HPDE6-E6E7 (cell line): ENCODE measurements at regions not wholly inside any gene's neighbourhood (a gene's known extent, or its start where the extent isn't known, plus 50 kb on each side); places are given as distances from the start of the nearest gene placed in this dataset.
"Not testable (repeated sequence)": the region's sequence is repeated elsewhere in the genome, so short reads cannot be mapped to it uniquely, and the experiment has no call there.

Experiments
- DNase-seq: peaks from one replicate; pipeline ENCODE4 v3.0.0; 2011; ENCODE audit warnings: missing footprints; ENCODE audit errors: extremely low spot score

DNA sequence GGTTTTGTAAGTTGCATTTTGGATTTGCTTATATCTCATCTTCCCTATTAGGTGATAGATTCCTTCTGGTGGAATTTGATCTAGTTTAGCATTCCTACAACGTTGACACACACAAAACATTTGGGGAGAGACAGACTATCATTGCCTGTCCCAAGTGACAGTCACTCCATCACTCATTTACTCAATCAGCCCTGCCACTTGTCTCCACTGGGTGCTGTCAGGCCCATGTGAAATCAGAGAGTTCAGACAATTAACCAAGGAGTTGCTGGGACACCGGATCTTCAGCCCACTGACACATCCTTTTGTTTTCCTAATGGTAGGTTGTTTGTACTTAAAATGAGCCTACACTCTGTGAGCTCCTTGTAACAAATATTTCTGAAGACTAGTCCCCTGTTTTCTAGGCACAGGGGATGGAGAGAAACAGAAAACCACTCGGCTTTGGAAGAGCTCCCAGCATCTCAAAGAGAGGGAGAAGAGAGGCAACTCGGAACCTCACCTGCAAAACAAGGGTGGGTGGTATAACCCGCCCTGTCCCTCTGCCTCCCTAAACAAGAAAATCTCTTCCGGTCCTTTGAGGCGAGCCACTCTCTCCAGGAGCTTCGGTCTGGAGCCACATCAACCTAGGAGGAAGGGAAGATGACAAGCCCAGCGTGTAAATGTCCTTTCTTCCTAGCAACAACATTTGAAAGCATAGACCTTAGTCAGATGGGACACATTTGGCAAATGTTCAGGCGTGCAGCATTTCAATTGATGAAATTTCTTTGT lies 440.9 kb upstream of the KLF12 start:
- DNase-seq, result no peak

DNA sequence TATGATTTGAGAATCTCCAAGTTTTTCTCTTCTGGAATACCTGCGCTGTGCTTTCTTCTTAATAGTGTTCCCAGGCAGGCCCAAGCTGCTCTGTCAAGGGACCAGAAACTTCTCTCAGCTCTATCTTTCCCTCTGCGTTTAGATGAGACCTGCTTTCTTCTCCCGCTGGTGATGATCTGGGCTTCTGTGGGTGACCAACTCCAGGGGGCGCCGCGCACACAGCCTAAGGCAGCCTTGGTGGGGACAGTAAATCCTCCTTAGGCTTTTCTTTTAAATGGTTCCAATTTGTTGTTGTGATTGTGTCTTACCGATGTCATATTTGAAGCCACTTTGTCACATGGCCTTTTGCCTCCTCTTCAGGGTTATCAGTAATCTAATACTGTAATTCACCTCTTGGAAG lies 439.4 kb upstream of the KLF12 start:
- DNase-seq, result no peak

DNA sequence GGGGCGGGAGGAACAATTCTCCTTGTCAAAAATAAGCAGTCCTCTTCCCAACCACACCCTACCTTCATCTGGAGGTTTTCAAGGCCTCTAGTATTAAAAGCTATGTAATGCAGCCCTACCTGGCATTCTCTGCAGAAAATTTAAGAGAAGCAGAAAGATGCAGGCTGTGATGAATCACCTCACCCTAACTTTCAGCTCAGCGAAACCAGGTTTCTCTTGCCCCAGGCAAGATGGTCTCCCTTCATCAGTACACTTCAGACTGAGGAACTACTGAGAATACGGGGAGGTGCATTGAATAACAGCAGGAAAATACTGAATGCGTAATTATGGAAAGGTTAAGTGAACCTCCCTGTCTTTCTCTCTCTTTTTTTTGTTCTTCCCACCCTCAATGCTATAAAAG lies 437.6 kb upstream of the KLF12 start:
- DNase-seq, result no peak

DNA sequence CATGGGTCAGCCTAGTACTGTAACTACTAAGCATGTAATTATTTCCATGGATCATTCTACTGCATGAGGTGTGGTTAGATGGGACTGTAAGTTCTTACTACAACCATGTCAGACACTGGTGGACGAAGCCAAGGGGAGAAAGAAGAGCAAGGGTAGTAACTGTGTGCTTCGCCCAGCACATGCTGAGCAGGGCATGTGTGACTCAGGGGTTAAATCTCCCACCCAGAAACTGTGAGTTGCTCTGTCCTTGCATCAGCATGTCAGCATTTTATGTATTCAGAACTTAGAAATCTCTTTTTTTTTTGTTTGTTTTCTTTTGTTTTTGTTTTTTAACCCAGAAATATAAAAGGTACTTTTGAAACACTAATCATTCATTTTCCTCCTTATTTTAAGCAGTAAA lies 436.6 kb upstream of the KLF12 start:
- DNase-seq, result no peak

DNA sequence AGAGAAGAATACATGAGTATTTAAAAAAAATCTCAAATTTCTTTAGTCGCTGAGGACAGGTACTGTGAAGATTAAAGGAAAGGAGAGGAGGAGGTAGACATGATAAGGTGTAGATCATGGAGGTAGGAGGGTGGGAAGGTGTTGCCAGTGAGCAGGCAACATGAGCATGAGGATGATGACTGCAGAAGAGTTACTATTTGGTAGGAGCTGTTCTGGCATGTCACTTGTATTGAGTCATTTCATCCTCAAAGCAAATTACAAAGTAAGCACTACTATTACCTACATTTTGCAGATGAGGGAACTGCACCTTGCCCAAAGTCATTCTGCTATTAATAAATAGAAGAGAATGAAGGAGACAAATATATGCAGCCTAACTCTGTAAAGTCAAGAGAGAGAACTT lies 435.8 kb upstream of the KLF12 start:
- DNase-seq, result no peak

DNA sequence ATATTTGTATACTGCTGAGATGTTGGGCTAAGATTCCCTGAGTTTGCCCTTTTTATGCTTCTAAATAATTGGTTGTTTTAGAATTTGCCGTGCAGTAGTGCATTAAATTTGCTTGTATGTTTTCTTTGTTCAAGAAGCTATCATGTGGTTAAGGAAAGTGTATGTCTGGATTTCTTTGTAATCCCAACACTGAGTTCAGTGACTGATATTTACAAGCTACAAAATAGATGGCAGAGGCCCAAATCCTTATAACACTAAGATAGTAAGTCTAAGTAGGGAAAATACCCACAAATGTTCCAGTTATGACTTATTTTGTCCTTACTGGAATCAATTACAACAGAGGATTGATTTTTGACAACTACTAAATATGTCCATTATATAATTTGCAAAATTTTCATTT lies 435.0 kb upstream of the KLF12 start:
- no peak for DNase-seq

DNA sequence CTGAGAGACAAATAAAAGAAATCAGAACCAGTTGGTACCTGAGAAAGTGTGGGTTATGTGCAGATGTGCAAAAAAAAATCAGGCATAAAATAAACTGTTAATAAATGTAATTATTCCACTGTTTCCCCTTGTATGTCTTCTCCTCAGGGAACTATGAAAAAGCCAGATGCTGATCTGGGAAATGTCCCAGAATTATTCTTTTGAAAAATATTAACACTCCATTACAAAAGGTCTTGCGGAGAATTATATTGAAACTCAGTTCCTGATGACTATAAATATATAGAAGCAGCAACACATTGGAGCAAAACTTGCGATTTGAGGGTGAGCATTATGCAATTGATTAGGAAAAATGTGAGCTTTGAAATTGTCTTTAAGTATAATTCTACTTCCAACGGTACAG lies 433.3 kb upstream of the KLF12 start:
- DNase-seq, result no peak

DNA sequence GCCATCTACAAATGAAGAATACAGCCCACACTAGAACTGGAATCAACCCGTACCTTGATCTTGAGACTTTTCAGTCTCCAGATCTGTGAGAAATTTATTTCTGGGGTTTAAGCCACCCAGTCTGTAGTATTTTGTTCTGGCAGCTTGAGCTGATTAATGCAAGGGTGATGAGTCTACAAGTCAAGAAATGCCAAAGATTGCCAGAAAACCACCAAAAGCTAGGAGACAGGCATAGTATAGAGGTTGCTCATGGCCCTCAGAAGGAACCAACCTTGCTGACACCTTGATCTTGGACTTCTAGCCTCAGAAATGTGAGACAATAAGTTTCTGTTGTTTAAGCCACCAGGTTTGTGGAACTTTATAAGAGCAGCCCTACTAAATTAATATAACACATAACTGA lies 428.2 kb upstream of the KLF12 start:
- no peak for DNase-seq

DNA sequence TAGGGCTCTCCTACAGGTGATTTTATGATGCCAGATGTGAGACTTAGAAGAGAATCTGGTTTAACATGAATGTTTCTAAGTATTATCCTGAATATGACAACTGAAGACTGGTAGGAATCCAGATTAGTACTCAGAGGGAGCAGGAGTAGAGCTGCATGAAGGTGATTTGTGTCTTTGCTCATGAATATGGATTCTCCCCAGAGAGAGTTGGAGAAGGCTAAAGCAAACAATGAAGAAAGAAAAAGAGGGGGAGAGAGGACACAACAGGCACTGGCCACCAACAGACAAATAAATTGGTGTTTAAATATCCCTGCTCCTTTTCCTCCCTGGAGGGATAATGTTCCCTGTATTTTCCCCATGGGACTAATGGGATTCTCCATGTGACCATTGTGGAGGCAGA lies 427.0 kb upstream of the KLF12 start:
- DNase-seq, result no peak

DNA sequence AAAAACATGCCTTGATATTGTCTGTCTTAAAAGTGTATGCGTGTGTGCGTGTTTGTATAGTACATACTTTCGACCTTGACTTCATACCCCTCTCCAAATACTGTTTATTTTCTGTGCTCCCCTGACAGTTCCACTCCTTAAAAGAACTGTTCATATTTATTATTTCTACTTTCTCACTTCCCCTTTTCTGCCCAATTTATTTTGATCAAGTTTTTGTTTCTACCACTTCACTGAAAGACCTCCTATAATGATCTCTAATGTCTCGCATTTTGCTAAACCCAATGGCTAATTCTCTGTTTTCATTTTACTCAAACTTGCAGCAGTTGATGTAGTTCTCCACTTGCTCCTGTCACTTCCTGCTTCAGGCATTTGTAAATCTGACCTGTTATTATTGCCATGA lies 426.1 kb upstream of the KLF12 start:
- DNase-seq, result no peak

DNA sequence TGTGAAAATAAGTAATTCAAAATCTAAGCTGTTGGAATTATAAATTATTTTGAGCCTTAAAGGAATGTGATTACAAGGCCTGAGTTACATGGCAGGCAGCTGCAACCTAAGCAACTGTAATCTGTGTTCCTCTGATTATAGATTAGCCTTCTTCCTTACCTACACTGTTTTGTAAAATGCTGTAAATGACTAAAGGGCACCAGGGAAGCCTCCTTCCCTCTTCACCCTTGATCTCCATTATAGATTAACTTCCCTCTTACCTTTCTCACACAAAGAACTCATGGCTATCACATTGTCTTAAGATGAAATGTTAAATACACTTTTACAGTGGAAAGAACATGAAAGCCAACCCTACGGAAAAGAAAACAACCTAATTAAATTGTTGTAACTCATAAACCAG lies 423.7 kb upstream of the KLF12 start:
- no peak for DNase-seq

DNA sequence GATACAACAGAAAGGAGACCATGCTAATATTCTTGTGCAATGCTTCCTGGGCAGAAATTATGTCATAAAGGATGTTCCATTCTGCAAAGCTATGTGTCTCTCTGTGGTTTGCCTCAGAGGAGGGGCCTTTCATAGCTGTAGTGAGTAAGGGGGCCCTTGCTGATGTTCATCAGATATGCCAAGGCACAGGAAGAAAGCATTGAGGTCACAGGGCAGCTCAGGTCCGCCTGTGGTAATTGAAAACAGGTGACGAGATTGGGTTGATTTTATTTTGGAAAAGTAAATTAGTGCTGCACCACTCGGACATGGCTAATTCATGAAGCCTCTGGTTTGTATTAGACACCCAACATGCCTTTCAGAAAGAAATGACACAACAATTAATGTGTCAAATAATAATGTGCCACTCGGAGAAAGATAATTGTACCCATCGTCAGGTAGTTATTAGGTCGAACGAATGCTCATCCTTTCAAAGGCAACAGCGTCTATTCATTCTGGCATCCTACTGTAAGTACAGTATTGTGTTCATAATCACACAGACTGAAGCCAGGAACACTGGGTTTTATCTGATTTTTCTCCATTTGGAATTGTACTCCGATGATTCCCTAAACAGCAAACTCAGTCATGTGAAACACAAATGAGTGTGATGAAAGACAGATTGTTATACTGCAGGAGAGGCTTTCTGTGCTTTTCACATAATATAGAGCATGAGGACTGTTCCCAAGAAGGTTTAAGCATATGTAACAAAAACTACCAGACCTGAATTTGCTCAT lies 421.6 kb upstream of the KLF12 start:
- DNase-seq, result no peak

DNA sequence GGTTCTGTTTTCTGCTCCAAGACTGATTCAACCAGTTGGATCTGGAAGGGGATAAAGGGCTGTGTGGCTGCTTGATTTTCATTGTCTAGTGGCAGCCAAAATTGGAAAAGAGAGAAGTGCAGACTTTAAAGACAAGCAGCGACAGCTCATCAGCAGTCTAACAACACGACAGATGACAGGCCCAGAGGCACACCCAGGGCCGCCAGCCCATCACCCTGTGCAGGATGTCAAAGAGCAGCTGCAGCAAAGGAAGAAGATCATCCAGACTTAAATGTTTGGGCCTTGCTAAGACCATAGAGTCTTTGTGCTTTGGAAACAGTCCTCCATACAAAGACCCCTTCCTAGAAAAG lies 421.0 kb upstream of the KLF12 start:
- no peak for DNase-seq

DNA sequence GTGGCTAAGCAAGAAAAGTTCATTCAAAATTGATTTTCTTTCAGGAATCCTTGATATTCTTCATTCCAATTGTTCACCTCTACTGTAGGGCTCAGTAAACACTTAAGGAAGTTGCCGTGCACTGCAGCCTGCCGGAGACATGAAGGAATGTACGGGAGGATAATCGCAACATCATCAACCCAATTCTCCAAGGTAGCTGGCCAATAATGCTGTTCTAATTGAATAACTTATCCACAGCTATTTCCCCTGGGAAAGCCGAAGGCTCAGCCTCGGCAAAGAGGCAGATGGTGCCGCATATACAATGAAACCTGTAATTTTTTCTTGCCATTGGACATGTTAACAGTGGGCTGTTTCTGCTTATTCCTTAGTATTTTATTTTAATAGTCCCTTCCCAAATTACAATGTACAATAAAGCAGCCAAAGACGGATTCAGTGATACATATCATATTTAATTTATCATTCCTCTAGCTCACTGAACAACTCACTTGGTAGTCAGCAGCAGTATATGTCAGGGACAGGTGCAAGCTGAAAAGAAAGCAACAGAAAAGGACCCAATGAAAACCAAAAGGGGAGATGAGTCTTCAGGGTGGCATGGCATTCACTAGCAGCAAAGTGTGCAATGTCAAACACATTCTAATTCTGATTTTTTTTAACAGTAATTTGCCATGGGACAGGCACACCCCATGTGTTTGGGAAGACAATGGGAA lies 420.5 kb upstream of the KLF12 start:
- DNase-seq, result no peak

DNA sequence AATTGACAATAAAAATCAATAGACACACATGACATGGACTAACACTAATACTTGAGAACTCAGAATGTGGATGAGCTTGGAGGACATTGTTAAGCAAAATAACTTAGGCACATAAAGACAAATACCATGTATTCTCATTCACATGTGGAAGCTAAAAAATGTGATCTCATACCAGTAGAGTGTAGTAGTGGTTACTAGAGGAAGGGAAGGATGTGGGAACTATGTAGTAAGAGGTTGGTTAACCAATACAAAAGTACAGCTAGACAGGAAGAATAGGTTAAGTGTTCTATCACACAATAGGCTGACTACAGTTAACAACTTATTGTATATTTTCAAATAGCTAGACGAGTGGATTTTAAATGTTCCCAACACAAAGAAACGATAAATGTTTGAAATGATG lies 415.8 kb upstream of the KLF12 start:
- DNase-seq, result no peak

DNA sequence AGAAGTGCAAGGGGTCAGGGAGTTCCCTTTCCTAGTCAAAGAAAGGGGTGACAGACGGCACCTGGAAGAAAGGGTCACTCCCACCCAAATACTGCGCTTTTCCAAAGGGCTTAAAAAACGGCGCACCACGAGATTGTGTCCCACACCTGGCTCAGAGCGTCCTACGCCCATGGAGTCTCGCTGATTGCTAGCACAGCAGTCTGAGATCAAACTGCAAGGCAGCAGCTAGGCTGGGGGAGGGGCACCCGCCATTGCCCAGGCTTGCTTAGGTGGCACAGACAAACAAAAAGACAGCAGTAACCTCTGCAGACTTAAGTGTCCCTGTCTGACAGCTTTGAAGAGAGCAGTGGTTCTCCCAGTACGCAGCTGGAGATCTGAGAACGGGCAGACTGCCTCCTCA lies 402.4 kb upstream of the KLF12 start:
- DNase-seq, result not testable (repeated sequence)

DNA sequence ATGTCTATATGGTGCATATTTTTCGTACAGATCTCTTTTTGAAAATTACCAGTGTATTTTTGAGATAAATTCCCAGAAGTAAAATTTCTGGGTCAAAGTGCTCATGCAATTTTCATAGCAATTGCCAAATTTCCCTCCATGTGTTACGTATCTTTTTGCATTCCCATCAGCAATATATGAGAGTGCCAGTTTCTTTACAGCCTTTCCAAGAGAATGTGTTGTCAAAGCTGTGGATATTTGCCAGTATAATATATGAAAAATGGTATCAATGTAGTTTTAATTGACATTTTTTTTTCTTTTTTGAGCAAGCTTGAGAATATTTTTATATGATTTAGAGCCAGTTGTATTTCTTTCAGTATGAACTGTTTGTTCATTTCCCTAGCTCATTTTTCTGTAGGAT lies 399.0 kb upstream of the KLF12 start:
- DNase-seq, result no peak

DNA sequence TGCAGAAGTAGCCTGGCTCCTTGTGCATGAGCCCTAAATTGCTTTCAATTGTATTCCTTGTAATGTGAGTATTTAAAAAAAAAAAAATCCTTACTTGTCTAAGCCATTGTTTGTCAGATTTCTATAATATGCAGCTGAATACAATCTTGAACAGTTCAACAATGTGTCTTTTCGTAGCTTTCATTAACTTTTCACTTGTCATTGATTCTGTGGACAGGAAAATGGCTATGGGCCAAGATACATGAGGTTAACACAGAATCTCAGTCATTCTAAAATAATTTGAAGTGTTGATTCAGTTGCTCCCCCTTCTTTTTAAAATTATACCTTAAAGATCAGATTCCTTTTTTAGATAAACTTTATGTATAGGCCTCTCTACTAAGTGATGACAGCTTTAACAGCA lies 395.8 kb upstream of the KLF12 start:
- no peak for DNase-seq

DNA sequence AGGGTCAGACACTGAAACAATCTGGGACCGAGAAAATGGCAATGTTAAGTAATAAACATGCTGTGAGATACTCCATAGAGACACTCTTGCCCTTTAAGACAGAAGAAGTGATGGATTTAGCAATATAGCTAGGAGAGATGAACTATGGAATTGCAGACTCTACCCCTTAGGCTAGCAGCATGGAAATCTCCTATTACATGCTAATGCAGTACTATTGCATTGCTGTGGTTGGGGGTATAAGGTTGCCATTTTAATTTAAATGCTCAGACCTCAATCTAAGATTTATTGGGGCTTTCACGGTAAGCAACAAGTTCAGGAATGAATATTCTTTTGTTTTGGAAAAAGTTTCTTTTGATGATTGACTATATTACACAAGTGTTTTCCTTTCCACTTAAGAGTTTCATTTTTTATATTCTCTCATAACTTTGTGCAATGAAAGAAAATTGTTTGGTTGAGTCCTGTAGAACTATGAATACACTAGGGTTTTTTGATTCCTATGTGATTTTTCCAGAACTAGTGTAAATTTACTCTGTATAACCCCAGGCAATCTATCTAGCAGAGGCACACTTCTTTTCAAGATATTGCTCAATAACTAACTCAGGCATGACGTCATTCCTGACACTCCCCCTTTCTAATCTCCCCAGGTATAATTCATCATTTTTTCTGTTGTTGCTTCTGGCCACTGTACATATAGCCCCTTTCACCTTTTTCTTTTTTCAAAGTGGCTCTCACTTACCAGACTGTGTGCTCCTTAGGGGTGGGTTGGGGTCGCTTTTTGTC lies 394.7 kb upstream of the KLF12 start:
- DNase-seq, result peak; percentile 10

DNA sequence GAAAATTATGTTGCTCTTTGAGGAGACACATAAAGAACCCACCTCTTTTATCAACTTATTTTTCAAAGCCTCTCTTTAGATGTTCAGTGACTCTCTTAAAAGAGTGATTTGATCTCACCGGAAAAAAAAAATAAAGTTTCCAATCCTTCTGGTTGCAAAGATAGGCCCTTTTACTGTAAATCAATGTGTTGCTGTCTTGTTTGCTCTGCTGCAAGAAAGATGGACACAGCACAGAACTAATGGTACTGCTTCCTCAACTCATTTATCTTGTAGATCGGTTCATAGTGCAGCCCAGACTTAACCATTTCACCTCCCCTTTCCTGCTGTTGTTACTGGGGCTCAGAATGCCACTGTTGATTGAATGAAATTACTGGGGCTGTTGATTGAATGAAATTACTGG lies 388.9 kb upstream of the KLF12 start:
- DNase-seq, result no peak

DNA sequence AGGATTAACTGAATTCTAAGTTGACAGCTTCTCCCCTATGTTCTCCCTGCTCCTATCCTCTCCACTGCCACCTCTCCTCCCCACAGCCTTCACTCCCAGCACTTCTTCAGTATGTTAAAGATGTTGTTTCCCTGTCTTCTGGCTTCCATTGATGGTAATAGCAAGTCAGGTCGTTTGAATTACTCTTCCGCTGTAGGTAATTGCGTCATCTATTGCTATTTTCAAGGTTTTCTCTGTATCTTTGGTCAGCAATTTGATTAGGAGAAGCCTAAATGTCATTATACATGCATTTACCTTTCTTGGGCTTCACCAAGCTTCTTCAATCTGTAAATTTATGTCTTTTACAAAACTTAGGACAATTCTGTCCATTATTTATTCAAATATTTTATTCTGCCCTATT lies 377.3 kb upstream of the KLF12 start:
- no peak for DNase-seq

DNA sequence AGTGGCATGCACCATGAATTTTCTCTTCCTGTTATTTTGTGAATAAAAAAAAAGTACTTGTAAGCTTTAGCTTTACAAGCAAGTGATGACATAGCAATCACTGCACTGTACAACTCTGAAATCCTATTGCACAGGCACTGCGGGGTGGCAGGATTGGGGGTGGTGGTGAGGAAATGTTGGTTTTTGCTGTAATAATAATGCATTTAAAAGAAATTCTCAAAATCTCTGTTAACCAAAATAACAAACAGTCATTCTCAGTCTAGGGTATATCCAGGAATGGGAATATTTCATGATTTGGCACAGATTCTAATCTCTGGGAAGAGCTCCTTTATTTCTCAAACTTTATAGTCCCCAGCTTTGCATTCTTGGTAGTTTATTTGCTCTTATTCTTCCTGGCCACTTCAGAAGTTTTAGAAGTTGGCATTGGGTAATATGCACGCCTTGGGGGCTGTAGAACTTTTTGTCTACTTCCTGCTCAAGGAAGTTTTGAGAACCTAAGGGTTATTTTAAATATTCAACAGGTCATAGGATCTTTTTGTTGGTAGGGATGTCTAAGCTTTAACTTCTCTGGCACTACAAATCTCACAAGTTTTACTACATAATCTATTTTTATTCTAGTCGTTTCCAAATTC lies 353.0 kb upstream of the KLF12 start:
- no peak for DNase-seq
